Right atrium auricular region (tissue), 2 donors: ENCODE measurements at regions not wholly inside any gene's neighbourhood (a gene's known extent, or its start where the extent isn't known, plus 50 kb on each side); places are given as distances from the start of the nearest gene placed in this dataset.

ENCODE experiments used
- DNase-seq: peaks from one replicate; pipeline ENCODE4 v3.0.0-alpha.2; 2019; ENCODE audit warnings: low spot score
- H3K27ac ChIP-seq, 2 donors: fragments of 200-600 bp; sonication (generic); 1 replicate in 1 of 2; 2 replicates in 1 of 2; pipeline ENCODE4 v1.5.1; 2016 to 2019
- H3K27me3 ChIP-seq, 2 donors: fragments of 200-600 bp; sonication (generic); one replicate each; pipeline versions ENCODE4 v1.5.1 to v1.6.0; 2017 to 2019
- H3K36me3 ChIP-seq: fragments of 200-600 bp; sonication (generic); one replicate; pipeline ENCODE4 v1.5.1; 2016
- H3K4me1 ChIP-seq, 2 donors: fragments of 200-600 bp; sonication (generic); one replicate each; pipeline versions ENCODE4 v1.5.1 to v1.6.0; 2017 to 2019
- H3K4me3 ChIP-seq, 2 donors: fragments of 200-600 bp; sonication (generic); 1 replicate in 1 of 2; 2 replicates in 1 of 2; pipeline ENCODE4 v1.5.1; 2017 to 2019; ENCODE audit warnings: mild to moderate bottlenecking in 1 of 2, moderate library complexity in 1 of 2
- H3K9me3 ChIP-seq, 2 donors: fragments of 200-600 bp; sonication (generic); one replicate each; pipeline ENCODE4 v1.5.1; 2019
- TF ChIP-seq, protein P1 (sequence below), 2 donors: fragments of 200-600 bp; sonication (generic); IDR thresholded peaks; one replicate each; pipeline ENCODE4 v1.5.1; 2019; ENCODE audit warnings: antibody characterized with exemption in 2 of 2

DNA sequence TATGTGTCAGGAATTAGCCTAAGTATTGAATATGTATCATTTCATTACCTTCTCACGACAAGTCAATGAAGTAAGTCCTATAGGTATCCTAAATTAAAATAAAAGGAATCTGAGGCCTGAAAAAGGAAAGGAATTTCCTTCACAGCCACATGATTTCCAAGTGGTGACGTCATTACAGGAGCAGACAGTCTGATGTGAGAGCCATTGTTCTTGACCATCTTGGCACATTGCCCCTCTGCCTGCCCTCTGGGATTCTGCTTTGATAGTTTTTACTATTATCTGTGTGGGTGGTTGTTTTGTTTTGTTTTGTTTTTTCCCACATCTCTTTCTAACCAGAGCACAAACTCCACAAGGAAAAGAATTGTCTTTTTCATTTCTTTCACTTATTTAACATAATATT, 219.8 kb upstream of the UFL1 start:
- Histone ChIP-seq H3K36me3 (no peaks in the 10 kb centered on the region), H3K4me3 (no peak overlapping the region), H3K9me3 (no peaks in the 10 kb centered on the region), H3K27me3 (no peaks in the 10 kb centered on the region), H3K27ac (no peak overlapping the region), H3K4me1 (no peaks in the 10 kb centered on the region)
- no peak for DNase-seq
- TF ChIP-seq, protein P1, sequence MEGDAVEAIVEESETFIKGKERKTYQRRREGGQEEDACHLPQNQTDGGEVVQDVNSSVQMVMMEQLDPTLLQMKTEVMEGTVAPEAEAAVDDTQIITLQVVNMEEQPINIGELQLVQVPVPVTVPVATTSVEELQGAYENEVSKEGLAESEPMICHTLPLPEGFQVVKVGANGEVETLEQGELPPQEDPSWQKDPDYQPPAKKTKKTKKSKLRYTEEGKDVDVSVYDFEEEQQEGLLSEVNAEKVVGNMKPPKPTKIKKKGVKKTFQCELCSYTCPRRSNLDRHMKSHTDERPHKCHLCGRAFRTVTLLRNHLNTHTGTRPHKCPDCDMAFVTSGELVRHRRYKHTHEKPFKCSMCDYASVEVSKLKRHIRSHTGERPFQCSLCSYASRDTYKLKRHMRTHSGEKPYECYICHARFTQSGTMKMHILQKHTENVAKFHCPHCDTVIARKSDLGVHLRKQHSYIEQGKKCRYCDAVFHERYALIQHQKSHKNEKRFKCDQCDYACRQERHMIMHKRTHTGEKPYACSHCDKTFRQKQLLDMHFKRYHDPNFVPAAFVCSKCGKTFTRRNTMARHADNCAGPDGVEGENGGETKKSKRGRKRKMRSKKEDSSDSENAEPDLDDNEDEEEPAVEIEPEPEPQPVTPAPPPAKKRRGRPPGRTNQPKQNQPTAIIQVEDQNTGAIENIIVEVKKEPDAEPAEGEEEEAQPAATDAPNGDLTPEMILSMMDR (IDR thresholded peaks at IDR 0.05): no peak

DNA sequence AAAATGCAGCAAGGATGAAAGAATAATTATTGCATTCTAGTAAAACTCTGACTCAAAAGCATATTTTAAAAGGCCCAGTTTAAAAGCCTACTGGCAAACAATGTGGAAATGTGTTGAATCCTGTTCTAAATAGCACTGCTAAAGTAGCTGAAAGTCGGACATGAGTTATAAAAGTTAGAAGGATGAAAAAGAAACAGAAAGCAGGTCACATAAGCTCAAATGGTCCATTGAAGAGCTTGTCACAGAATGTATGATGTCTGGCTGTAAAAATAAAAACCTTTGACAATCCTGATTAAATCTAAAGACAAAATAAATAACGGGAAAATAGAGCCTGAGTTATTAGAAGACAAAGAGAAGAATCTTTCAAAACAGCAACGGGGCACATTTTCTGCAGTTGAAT, 218.6 kb upstream of the UFL1 start:
- no peaks in the 10 kb centered on the region for H3K9me3 ChIP-seq
- no peak overlapping the region for H3K4me3 ChIP-seq
- H3K36me3 ChIP-seq: no peaks in the 10 kb centered on the region
- DNase-seq: no peak
- TF ChIP-seq, protein P1 (IDR thresholded peaks at IDR 0.05): no peak
- no peaks in the 10 kb centered on the region for H3K4me1 ChIP-seq
- H3K27me3 ChIP-seq: no peaks in the 10 kb centered on the region
- H3K27ac ChIP-seq: no peak overlapping the region

DNA sequence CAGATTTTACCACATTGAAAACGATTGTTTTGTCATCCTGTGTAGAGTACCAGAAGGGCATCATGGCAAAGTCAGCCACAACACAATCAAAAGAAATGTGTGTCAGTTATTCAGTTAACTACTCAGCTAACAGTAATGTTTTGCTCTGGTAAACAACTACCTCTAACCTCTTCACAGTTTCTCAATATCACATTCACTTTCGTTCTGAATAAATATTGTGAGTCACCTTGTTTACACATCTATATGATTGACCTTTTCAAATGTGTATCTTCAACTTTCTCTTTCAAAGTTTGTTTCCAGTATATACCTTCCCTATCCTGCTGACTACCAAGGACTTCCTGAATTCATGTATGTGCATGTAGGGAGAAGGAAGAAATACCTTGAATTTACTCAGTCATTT, 216.6 kb upstream of the UFL1 start:
- TF ChIP-seq, protein P1 (IDR thresholded peaks at IDR 0.05): no peak
- H3K4me3 ChIP-seq: no peak overlapping the region
- H3K36me3 ChIP-seq: no peaks in the 10 kb centered on the region
- no peaks in the 10 kb centered on the region for H3K4me1 ChIP-seq
- H3K27me3 ChIP-seq: no peaks in the 10 kb centered on the region
- no peak overlapping the region for H3K27ac ChIP-seq
- H3K9me3 ChIP-seq: no peaks in the 10 kb centered on the region
- DNase-seq: no peak

DNA sequence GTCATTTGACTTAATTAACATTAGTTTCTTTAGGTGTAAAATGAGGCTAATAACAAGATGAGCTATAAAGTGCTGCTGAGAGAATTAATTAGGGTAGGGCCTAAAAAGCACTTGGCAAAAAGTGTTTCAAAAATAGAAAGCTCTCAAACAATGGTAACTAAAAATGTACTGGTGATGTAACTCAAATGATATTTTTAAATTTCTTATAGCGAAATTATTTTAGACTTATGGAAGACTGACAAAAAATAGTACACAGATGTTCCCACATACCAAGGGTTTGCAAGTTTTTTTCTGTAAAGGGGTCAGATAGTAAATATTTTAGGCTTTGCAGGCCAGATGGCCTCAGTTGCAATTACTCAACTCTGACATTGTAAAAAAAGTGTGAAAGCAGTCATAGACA, 190.7 kb upstream of the UFL1 start:
- no peaks in the 10 kb centered on the region for H3K36me3 ChIP-seq
- no peak overlapping the region for H3K4me3 ChIP-seq
- no peak for DNase-seq
- TF ChIP-seq, protein P1 (IDR thresholded peaks at IDR 0.05): no peak
- H3K27ac ChIP-seq: no peak overlapping the region
- H3K27me3 ChIP-seq: no peaks in the 10 kb centered on the region
- H3K9me3 ChIP-seq: no peaks in the 10 kb centered on the region
- no peaks in the 10 kb centered on the region for H3K4me1 ChIP-seq

DNA sequence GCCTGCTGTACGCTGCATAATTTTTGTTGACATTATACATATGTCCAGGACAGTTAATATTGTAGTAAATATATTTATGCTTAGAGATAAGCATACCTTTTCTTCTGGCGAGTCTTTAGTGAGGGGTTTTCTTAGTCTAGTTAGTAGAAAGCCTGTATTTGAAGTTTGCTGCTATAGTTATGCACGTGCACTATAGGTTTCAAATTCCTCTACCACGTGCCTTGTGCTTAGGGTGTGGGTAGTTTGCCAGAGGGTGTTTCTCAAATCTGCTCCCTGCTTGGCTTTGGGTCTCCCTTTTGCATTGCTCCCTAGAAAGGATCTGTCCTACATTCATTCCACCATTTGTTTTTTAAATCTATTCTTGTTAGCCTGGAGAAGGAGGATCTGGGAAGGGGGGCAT, 181.4 kb upstream of the UFL1 start:
- Histone ChIP-seq H3K4me3 (no peak overlapping the region), H3K36me3 (no peaks in the 10 kb centered on the region), H3K27me3 (no peaks in the 10 kb centered on the region), H3K4me1 (no peaks in the 10 kb centered on the region), H3K9me3 (peaks cover 0 to 3% of the 10 kb centered on the region in 2 donors), H3K27ac (no peak overlapping the region)
- TF ChIP-seq, protein P1 (IDR thresholded peaks at IDR 0.05): no peak
- no peak for DNase-seq

DNA sequence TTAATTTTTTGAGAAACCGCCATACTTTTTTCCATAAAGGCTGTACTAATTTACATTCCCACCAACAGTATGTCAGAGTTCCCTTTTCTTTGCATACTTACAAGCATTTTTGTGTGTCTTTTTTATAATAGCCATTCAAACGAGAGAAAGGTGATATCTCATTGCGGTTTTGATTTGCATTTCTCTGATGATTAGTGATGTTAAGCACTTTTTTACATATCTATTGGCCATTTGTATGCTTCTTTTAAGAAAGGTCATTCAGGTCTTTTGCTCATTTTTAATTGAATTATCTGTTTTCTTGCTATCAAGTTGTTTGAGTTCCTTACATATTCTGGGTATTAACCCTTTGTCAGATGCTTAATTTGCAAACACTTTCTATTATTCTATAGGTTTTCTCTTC, 176.1 kb upstream of the UFL1 start:
- no peaks in the 10 kb centered on the region for H3K27me3 ChIP-seq
- H3K36me3 ChIP-seq: no peaks in the 10 kb centered on the region

More for the DNA sequence above, 176.1 kb upstream of the UFL1 start:
- no peak overlapping the region for H3K4me3 ChIP-seq
- no peak overlapping the region for H3K27ac ChIP-seq
- no peak for DNase-seq
- TF ChIP-seq, protein P1 (IDR thresholded peaks at IDR 0.05): no peak
- H3K9me3 ChIP-seq: peaks cover 0 to 3% of the 10 kb centered on the region in 2 donors
- no peaks in the 10 kb centered on the region for H3K4me1 ChIP-seq
